Naive thymus-derived CD4-positive, alpha-beta T cell (primary cell): ENCODE measurements at regions not wholly inside any gene's neighbourhood (a gene's known extent, or its start where the extent isn't known, plus 50 kb on each side); places are given as distances from the start of the nearest gene placed in this dataset.

Experiments
- ATAC-seq: fragments of 150-1000 bp; cut with Tn5 transposase; 2 replicates; pipeline ENCODE4 v1.10.0; 2021; ENCODE audit warnings: mild to moderate bottlenecking, moderate library complexity
- CTCF ChIA-PET: fragments of 350-600 bp; sonication (Branson Sonifier 250); formaldehyde crosslinking; loops from one replicate; lab custom pipeline; 2021; ENCODE audit warnings: antibody characterized with exemption; lab: Charles Lee
- POLR2A ChIA-PET: fragments of 350-600 bp; sonication (Branson Sonifier 250); formaldehyde crosslinking; loops from one replicate; lab custom pipeline; 2021; ENCODE audit warnings: antibody characterized with exemption, inconsistent platforms; lab: Charles Lee
- DNase-seq, 9 donors: peaks; one replicate each; pipeline versions ENCODE4 v3.0.0 to v3.0.0-alpha.2; 2020 to 2022; ENCODE audit warnings: mixed read lengths in 1 of 9
- H3K27ac ChIP-seq: one replicate; pipeline ENCODE4 v1.7.0; 2013; ENCODE audit warnings: mild to moderate bottlenecking, low read depth, low read length, moderate library complexity
- H3K27me3 ChIP-seq, 2 donors: one replicate each; pipeline ENCODE4 v1.7.0; 2013; ENCODE audit warnings: low read length in 2 of 2, mild to moderate bottlenecking in 2 of 2, moderate library complexity in 2 of 2; ENCODE audit not compliant: control insufficient read depth in 2 of 2, insufficient read depth in 2 of 2
- H3K36me3 ChIP-seq, 3 experiments: 1 replicate in 2 of 3; 2 replicates in 1 of 3; pipeline ENCODE4 v1.7.0; 2013; ENCODE audit warnings: low read length in 3 of 3, mild to moderate bottlenecking in 3 of 3, moderate library complexity in 1 of 3; ENCODE audit not compliant: insufficient read depth in 3 of 3, control insufficient read depth in 2 of 3
- H3K4me1 ChIP-seq, 2 donors: one replicate each; pipeline ENCODE4 v1.7.0; 2013; ENCODE audit warnings: low read length in 2 of 2, mild to moderate bottlenecking in 2 of 2, moderate library complexity in 1 of 2; ENCODE audit not compliant: control insufficient read depth in 2 of 2, insufficient read depth in 2 of 2
- H3K4me3 ChIP-seq: 2 replicates; pipeline ENCODE4 v1.7.0; 2013; ENCODE audit warnings: mild to moderate bottlenecking, low read length
- H3K9me3 ChIP-seq, 3 experiments: 1 replicate in 2 of 3; 2 replicates in 1 of 3; pipeline ENCODE4 v1.7.0; 2013; ENCODE audit warnings: low read length in 3 of 3; ENCODE audit not compliant: control insufficient read depth in 2 of 3
- H3K27ac Mint-ChIP-seq, 9 donors: one replicate each; pipeline ENCODE4 v1.8.0; 2020 to 2022; ENCODE audit warnings: mixed read lengths in 9 of 9, mild to moderate bottlenecking in 8 of 9, moderate library complexity in 5 of 9, inconsistent platforms in 2 of 9
- H3K27me3 Mint-ChIP-seq, 5 donors: one replicate each; pipeline ENCODE4 v1.8.0; 2021 to 2022; ENCODE audit warnings: mixed read lengths in 5 of 5, mild to moderate bottlenecking in 1 of 5
- H3K36me3 Mint-ChIP-seq, 5 donors: one replicate each; pipeline ENCODE4 v1.8.0; 2020 to 2022; ENCODE audit warnings: mixed read lengths in 5 of 5, mild to moderate bottlenecking in 3 of 5, inconsistent platforms in 1 of 5
- H3K4me1 Mint-ChIP-seq, 7 donors: one replicate each; pipeline ENCODE4 v1.8.0; 2020 to 2022; ENCODE audit warnings: mixed read lengths in 7 of 7, mild to moderate bottlenecking in 3 of 7, inconsistent platforms in 1 of 7
- H3K4me3 Mint-ChIP-seq, 10 donors: one replicate each; pipeline ENCODE4 v1.8.0; 2020 to 2022; ENCODE audit warnings: mild to moderate bottlenecking in 10 of 10, mixed read lengths in 10 of 10, moderate library complexity in 6 of 10, inconsistent platforms in 2 of 10
- H3K9me3 Mint-ChIP-seq, 11 donors: one replicate each; pipeline ENCODE4 v1.8.0; 2020 to 2022; ENCODE audit warnings: mixed read lengths in 11 of 11, mild to moderate bottlenecking in 4 of 11, inconsistent platforms in 1 of 11, moderate library complexity in 1 of 11
- intact Hi-C, 2 donors: fragments of 100-400 bp; cut with micrococcal nuclease; formaldehyde crosslinking; loops; one replicate each; pipeline ENCODE4 v1.15.1; 2023

GRCh38 chr22:47586038-47586437, 823.6 kb downstream of the TBC1D22A start:
- peaks cover 0 to 16% (median 12%) of the 10 kb centered on the region in 5 donors for H3K27me3 Mint-ChIP-seq
- no peaks in the 10 kb centered on the region for H3K4me1 ChIP-seq
- ChIA-PET POLR2A (no interaction called here), CTCF (no interaction called here)
- H3K4me3 Mint-ChIP-seq = no peak overlapping the region
- H3K36me3 ChIP-seq = no peaks in the 10 kb centered on the region
- no peak for DNase-seq
- no peaks in the 10 kb centered on the region for H3K27me3 ChIP-seq
- no peak overlapping the region for H3K27ac Mint-ChIP-seq
- H3K4me3 ChIP-seq = no peak overlapping the region
- peaks cover 0 to 28% (median 6%) of the 10 kb centered on the region in 11 donors for H3K9me3 Mint-ChIP-seq
- peaks cover 0 to 6% (median 0%) of the 10 kb centered on the region in 3 experiments for H3K9me3 ChIP-seq
- no peaks in the 10 kb centered on the region for H3K36me3 Mint-ChIP-seq
- no peaks in the 10 kb centered on the region for H3K4me1 Mint-ChIP-seq
- no peak for ATAC-seq
- H3K27ac ChIP-seq = no peak overlapping the region
- intact Hi-C loops = no loop called here

GRCh38 chr22:47583959-47584562, 821.6 kb downstream of the TBC1D22A start:
- Mint-ChIP-seq H3K4me1 (no peaks in the 10 kb centered on the region), H3K4me3 (no peak overlapping the region), H3K36me3 (no peaks in the 10 kb centered on the region), H3K9me3 (peaks cover 0 to 28% (median 6%) of the 10 kb centered on the region in 11 donors), H3K27ac (no peak overlapping the region), H3K27me3 (peaks cover 0 to 20% (median 8%) of the 10 kb centered on the region in 5 donors)
- no peaks in the 10 kb centered on the region for H3K4me1 ChIP-seq
- no peak for ATAC-seq
- intact Hi-C loops = no loop called here
- no peak for DNase-seq
- H3K9me3 ChIP-seq = peaks cover 0 to 6% (median 0%) of the 10 kb centered on the region in 3 experiments
- ChIA-PET CTCF (no interaction called here), POLR2A (no interaction called here)
- H3K36me3 ChIP-seq = no peaks in the 10 kb centered on the region
- no peak overlapping the region for H3K27ac ChIP-seq
- no peak overlapping the region for H3K4me3 ChIP-seq
- no peaks in the 10 kb centered on the region for H3K27me3 ChIP-seq

- H3K4me1 ChIP-seq = no peaks in the 10 kb centered on the region
- ChIA-PET POLR2A (no interaction called here), CTCF (no interaction called here)
- ATAC-seq = no peak
- DNase-seq = no peak
- Mint-ChIP-seq H3K4me1 (no peaks in the 10 kb centered on the region), H3K36me3 (no peaks in the 10 kb centered on the region), H3K9me3 (peaks cover 0 to 28% (median 6%) of the 10 kb centered on the region in 11 donors), H3K27me3 (peaks cover 0 to 18% (median 7%) of the 10 kb centered on the region in 5 donors), H3K27ac (no peak overlapping the region), H3K4me3 (no peak overlapping the region)
- peaks cover 0 to 6% (median 0%) of the 10 kb centered on the region in 3 experiments for H3K9me3 ChIP-seq
- intact Hi-C loops = no loop called here
- no peaks in the 10 kb centered on the region for H3K27me3 ChIP-seq
- no peaks in the 10 kb centered on the region for H3K36me3 ChIP-seq
- H3K4me3 ChIP-seq = no peak overlapping the region
- H3K27ac ChIP-seq = no peak overlapping the region
These were observed 819.6 kb downstream of the TBC1D22A start for GRCh38 chr22:47582067-47582466.

- no peaks in the 10 kb centered on the region for H3K36me3 ChIP-seq
- CTCF ChIA-PET = no interaction called here
- Mint-ChIP-seq H3K9me3 (peaks cover 0 to 22% (median 5%) of the 10 kb centered on the region in 11 donors), H3K4me1 (no peaks in the 10 kb centered on the region), H3K27ac (no peak overlapping the region), H3K27me3 (peaks cover 0 to 24% (median 16%) of the 10 kb centered on the region in 5 donors), H3K4me3 (no peak overlapping the region), H3K36me3 (no peaks in the 10 kb centered on the region)
- no peak overlapping the region for H3K4me3 ChIP-seq
- intact Hi-C loops = no loop called here
- no peaks in the 10 kb centered on the region for H3K4me1 ChIP-seq
- H3K27me3 ChIP-seq = no peaks in the 10 kb centered on the region
- H3K27ac ChIP-seq = no peak overlapping the region
- peaks cover 0 to 6% (median 0%) of the 10 kb centered on the region in 3 experiments for H3K9me3 ChIP-seq
- DNase-seq = no peak
- no peak for ATAC-seq
- POLR2A ChIA-PET = no interaction called here
These were observed 817.7 kb downstream of the TBC1D22A start for GRCh38 chr22:47580121-47580520.

GRCh38 chr22:47576908-47577307, 814.5 kb downstream of the TBC1D22A start:
- H3K4me1 ChIP-seq = no peaks in the 10 kb centered on the region
- no peaks in the 10 kb centered on the region for H3K27me3 ChIP-seq
- H3K27ac Mint-ChIP-seq = no peak overlapping the region
- ChIA-PET POLR2A (no interaction called here), CTCF (no interaction called here)
- no peak overlapping the region for H3K4me3 ChIP-seq
- no peaks in the 10 kb centered on the region for H3K9me3 ChIP-seq
- no peak overlapping the region for H3K27ac ChIP-seq
- H3K4me1 Mint-ChIP-seq = no peaks in the 10 kb centered on the region
- DNase-seq (no peak), ATAC-seq (no peak)
- intact Hi-C loops = no loop called here
- no peak overlapping the region for H3K4me3 Mint-ChIP-seq
- peaks cover 0 to 6% (median 0%) of the 10 kb centered on the region in 11 donors for H3K9me3 Mint-ChIP-seq
- no peaks in the 10 kb centered on the region for H3K36me3 ChIP-seq
- no peaks in the 10 kb centered on the region for H3K36me3 Mint-ChIP-seq
- peaks cover 0 to 29% (median 22%) of the 10 kb centered on the region in 5 donors for H3K27me3 Mint-ChIP-seq

- Mint-ChIP-seq H3K4me1 (no peaks in the 10 kb centered on the region), H3K27me3 (peaks cover 0 to 25% (median 16%) of the 10 kb centered on the region in 5 donors), H3K4me3 (no peak overlapping the region), H3K9me3 (peaks cover 0 to 6% (median 0%) of the 10 kb centered on the region in 11 donors), H3K27ac (no peak overlapping the region), H3K36me3 (no peaks in the 10 kb centered on the region)
- POLR2A ChIA-PET = no interaction called here
- ATAC-seq (no peak), DNase-seq (no peak)
- H3K27me3 ChIP-seq = no peaks in the 10 kb centered on the region
- CTCF ChIA-PET = no interaction called here
- no peaks in the 10 kb centered on the region for H3K36me3 ChIP-seq
- intact Hi-C loops = no loop called here
- H3K4me3 ChIP-seq = no peak overlapping the region
- no peaks in the 10 kb centered on the region for H3K9me3 ChIP-seq
- no peaks in the 10 kb centered on the region for H3K4me1 ChIP-seq
- H3K27ac ChIP-seq = no peak overlapping the region
These were observed 812.8 kb downstream of the TBC1D22A start for GRCh38 chr22:47575291-47575690.

- Histone ChIP-seq H3K27me3 (no peaks in the 10 kb centered on the region), H3K27ac (no peak overlapping the region), H3K36me3 (no peaks in the 10 kb centered on the region), H3K4me1 (no peaks in the 10 kb centered on the region), H3K4me3 (no peak overlapping the region), H3K9me3 (no peaks in the 10 kb centered on the region)
- no peaks in the 10 kb centered on the region for H3K4me1 Mint-ChIP-seq
- DNase-seq (no peak), ATAC-seq (no peak)
- ChIA-PET CTCF (no interaction called here), POLR2A (no interaction called here)
- H3K27ac Mint-ChIP-seq = no peak overlapping the region
- intact Hi-C loops = no loop called here
- H3K9me3 Mint-ChIP-seq = peaks cover 0 to 6% (median 0%) of the 10 kb centered on the region in 11 donors
- no peak overlapping the region for H3K4me3 Mint-ChIP-seq
- H3K36me3 Mint-ChIP-seq = no peaks in the 10 kb centered on the region
- H3K27me3 Mint-ChIP-seq = peaks cover 0 to 23% (median 13%) of the 10 kb centered on the region in 5 donors
These were observed 812.1 kb downstream of the TBC1D22A start for GRCh38 chr22:47574556-47574955.
